HCT116 (cell line): ENCODE measurements at regions not wholly inside any gene's neighbourhood (a gene's known extent, or its start where the extent isn't known, plus 50 kb on each side); places are given as distances from the start of the nearest gene placed in this dataset.

Experiments
- EZH2 ChIP-seq: fragments of 200-600 bp; sonication (generic); IDR thresholded peaks from 2 replicates; pipeline ENCODE4 v1.6.1; 2017; ENCODE audit warnings: antibody characterized with exemption, mixed run types
- POLR2A ChIP-seq: IDR thresholded peaks from 2 replicates; pipeline ENCODE4 v1.7.0; 2011; ENCODE audit warnings: borderline replicate concordance; ENCODE audit not compliant: insufficient read depth, insufficient read length; ENCODE audit errors: extremely low read depth
- ZNF274 ChIP-seq: fragments of 200-500 bp; sonication (Bioruptor generic); IDR thresholded peaks from 2 replicates; pipeline ENCODE4 v1.6.1; 2014; ENCODE audit warnings: mild to moderate bottlenecking, low read depth, low read length, inconsistent platforms
- TF ChIP-seq, protein P1 (sequence below): IDR thresholded peaks from 2 replicates; pipeline ENCODE4 v1.6.1; 2011; ENCODE audit warnings: mild to moderate bottlenecking, low read length, moderate library complexity; ENCODE audit not compliant: insufficient replicate concordance; ENCODE audit errors: extremely low read depth

DNA sequence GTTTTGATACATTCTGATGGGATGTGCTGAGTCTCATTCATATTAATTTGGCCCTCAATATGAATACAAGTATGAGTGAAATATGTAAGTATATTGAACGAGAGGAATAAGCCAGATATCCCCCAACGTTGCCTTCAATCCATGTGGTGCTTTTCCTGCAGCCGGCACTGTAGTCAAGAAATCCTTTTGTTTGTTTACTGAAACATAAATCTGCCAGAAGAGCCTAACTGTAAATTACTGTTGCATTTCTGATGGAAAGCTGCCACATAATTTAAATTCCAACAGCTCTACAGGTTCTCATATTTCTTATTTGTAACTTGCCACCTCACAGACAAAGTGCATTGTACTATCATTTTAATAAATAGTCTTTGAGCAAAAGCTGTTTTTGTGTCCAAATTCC is 314.0 kb downstream of the KBTBD8 start:
- TF ChIP-seq ZNF274 (no peak), POLR2A (no peak), EZH2 (no peak)
- TF ChIP-seq, protein P1, sequence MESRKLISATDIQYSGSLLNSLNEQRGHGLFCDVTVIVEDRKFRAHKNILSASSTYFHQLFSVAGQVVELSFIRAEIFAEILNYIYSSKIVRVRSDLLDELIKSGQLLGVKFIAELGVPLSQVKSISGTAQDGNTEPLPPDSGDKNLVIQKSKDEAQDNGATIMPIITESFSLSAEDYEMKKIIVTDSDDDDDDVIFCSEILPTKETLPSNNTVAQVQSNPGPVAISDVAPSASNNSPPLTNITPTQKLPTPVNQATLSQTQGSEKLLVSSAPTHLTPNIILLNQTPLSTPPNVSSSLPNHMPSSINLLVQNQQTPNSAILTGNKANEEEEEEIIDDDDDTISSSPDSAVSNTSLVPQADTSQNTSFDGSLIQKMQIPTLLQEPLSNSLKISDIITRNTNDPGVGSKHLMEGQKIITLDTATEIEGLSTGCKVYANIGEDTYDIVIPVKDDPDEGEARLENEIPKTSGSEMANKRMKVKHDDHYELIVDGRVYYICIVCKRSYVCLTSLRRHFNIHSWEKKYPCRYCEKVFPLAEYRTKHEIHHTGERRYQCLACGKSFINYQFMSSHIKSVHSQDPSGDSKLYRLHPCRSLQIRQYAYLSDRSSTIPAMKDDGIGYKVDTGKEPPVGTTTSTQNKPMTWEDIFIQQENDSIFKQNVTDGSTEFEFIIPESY = no peak
